ENCODE measurements at regions not wholly inside any gene's neighbourhood (a gene's known extent, or its start where the extent isn't known, plus 50 kb on each side); places are given as distances from the start of the nearest gene placed in this dataset.

DNA sequence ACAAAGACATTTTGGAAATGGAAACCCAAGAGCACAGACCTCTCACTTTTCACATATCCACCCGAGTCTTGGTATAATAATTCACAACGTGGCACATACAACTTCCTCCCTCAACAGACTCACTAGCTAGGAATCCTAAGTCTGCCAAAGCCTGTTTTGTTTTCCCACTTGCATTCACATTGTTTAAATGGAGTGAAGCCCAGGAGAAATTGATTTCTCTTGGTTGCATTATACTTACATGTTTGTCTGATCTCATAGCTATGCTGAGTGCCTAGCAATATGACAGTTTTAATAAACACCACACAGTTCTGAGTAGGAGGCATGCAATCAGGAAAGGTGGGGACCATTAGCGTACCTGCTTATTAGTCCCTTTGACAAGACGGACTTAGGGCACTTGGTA, 348.6 kb upstream of the ADGRL4 start:
- DNase-seq (no peak), ATAC-seq (no peak)
- H3K9me3 ChIP-seq, result no peaks in the 10 kb centered on the region
- no peaks in the 10 kb centered on the region for H3K27me3 ChIP-seq
- no peak for TF ChIP-seq CTCF (IDR thresholded peaks at IDR 0.05)
- H3K4me1 ChIP-seq, result no peaks in the 10 kb centered on the region
- intact Hi-C loops (cut with DNase I), result no loop called here
- H3K36me3 ChIP-seq, result no peaks in the 10 kb centered on the region
- H3K4me3 ChIP-seq, result no peak overlapping the region
- no peak overlapping the region for H3K27ac ChIP-seq

DNA sequence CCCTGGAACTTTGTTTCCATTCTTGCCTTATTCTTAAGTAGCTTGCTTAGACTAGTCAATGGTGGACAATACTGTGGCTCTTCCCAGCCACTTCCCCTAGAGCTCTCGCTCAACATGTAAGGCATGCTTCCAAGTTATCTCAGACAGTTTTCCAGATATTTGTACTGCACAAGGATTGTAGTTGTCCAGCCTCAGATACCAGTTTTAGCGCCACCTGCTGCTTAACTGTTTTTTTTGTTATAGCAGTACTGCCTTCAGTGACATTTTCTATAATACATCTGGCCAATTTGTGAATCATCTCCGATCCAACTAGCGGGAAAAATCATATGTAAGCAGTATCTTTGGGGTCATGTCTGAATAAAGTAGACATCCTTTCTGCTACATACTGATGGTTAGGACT, 346.7 kb upstream of the ADGRL4 start:
- DNase-seq, result no peak
- Histone ChIP-seq H3K4me1 (no peaks in the 10 kb centered on the region), H3K27me3 (no peaks in the 10 kb centered on the region), H3K27ac (no peak overlapping the region), H3K9me3 (no peaks in the 10 kb centered on the region), H3K36me3 (no peaks in the 10 kb centered on the region), H3K4me3 (no peak overlapping the region)
- TF ChIP-seq CTCF (IDR thresholded peaks at IDR 0.05), result peak; percentile 41
- peak; percentile 61 for ATAC-seq
- intact Hi-C loops (cut with DNase I), result no loop called here

DNA sequence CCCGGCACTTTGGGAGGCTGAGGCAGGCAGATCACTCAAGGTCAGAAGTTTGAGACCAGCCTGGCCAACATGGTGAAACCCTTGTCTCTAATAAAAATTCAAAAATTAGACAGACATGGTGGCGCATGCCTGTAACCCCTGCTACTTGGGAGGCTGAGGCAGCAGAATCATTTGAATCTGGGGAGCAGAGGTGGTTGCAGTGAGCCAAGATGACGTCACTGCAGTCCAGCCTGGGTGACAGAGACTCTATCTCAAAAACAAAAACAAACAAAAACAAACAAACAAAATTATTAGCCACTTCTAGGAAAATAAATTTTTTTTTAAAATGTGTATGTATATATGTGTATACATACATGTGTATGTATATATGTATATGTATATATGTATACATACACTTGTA, 320.3 kb upstream of the ADGRL4 start:
- no peak overlapping the region for H3K4me3 ChIP-seq
- no peak for TF ChIP-seq CTCF (IDR thresholded peaks at IDR 0.05)
- ATAC-seq (no peak), DNase-seq (no peak)
- H3K27me3 ChIP-seq, result no peaks in the 10 kb centered on the region
- no peaks in the 10 kb centered on the region for H3K9me3 ChIP-seq
- intact Hi-C loops (cut with DNase I), result no loop called here
- no peaks in the 10 kb centered on the region for H3K36me3 ChIP-seq
- H3K4me1 ChIP-seq, result no peaks in the 10 kb centered on the region
- no peak overlapping the region for H3K27ac ChIP-seq

DNA sequence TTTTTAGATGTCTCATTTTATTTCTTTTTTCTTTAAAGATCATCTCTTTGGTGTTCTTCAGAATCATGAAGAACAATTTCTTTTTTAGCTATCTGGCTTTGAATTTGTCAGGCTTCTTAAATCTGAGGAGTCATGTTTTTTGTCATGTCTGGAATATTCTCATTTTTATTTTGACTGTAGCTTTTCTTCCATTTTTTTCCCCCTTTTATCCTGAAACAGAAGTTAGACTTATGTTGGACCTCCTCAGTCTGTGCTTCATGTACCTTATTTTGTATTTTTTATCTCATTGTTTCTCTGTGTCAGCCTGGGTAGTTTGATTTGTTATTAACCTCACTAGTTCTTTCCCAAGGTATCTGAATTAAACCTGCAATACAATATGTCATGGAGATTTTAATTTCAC, 319.2 kb upstream of the ADGRL4 start:
- no peak for ATAC-seq

GRCh38 chr1:79325126-79325525, 318.6 kb upstream of the ADGRL4 start:
- Histone ChIP-seq H3K27me3 (no peaks in the 10 kb centered on the region), H3K4me1 (no peaks in the 10 kb centered on the region), H3K27ac (no peak overlapping the region), H3K36me3 (no peaks in the 10 kb centered on the region), H3K4me3 (no peak overlapping the region), H3K9me3 (no peaks in the 10 kb centered on the region)
- ATAC-seq, result no peak
- intact Hi-C loops (cut with DNase I), result no loop called here
- no peak for TF ChIP-seq CTCF (IDR thresholded peaks at IDR 0.05)
- DNase-seq, result no peak

More for the DNA sequence above, 319.2 kb upstream of the ADGRL4 start:
- no peaks in the 10 kb centered on the region for H3K4me1 ChIP-seq
- H3K36me3 ChIP-seq, result no peaks in the 10 kb centered on the region
- no peaks in the 10 kb centered on the region for H3K9me3 ChIP-seq
- no peak overlapping the region for H3K4me3 ChIP-seq
- H3K27me3 ChIP-seq, result no peaks in the 10 kb centered on the region
- intact Hi-C loops (cut with DNase I), result no loop called here
- TF ChIP-seq CTCF (IDR thresholded peaks at IDR 0.05), result no peak
- no peak overlapping the region for H3K27ac ChIP-seq
- DNase-seq, result no peak
